Lower leg skin (tissue), 4 donors: ENCODE measurements at regions not wholly inside any gene's neighbourhood (a gene's known extent, or its start where the extent isn't known, plus 50 kb on each side); places are given as distances from the start of the nearest gene placed in this dataset.

Source experiments
- DNase-seq, 2 donors: peaks; one replicate each; pipeline ENCODE4 v3.0.0-alpha.2; 2019; ENCODE audit warnings: low spot score in 2 of 2
- H3K4me3 ChIP-seq: fragments of 200-600 bp; sonication (generic); 2 replicates; pipeline ENCODE4 v1.5.1; 2017; ENCODE audit warnings: mild to moderate bottlenecking, low read depth; ENCODE audit not compliant: poor library complexity, severe bottlenecking
- POLR2A ChIP-seq, 2 donors: fragments of 450-650 bp; IDR thresholded peaks; one replicate each; pipeline ENCODE4 v1.6.1; 2016 to 2017; ENCODE audit warnings: antibody characterized with exemption in 2 of 2, mild to moderate bottlenecking in 1 of 2, moderate library complexity in 1 of 2
- WGBS, 2 donors: methylation state at CpG; one replicate each; pipeline ENCODE4 v1.1.5; 2018; 5-methylcytosine and 5-hydroxymethylcytosine counted together
- intact Hi-C: fragments of 100-400 bp; cut with DNase I; formaldehyde crosslinking; loops from one replicate; pipeline ENCODE4 v1.15.0; 2023; ENCODE audit warnings: low total_unique reads
- TF ChIP-seq, protein P1 (sequence below), 3 donors: fragments of 450-650 bp; IDR thresholded peaks; one replicate each; pipeline ENCODE4 v1.5.1; 2016; ENCODE audit warnings: antibody characterized with exemption in 3 of 3, mild to moderate bottlenecking in 3 of 3, moderate library complexity in 2 of 3

DNA sequence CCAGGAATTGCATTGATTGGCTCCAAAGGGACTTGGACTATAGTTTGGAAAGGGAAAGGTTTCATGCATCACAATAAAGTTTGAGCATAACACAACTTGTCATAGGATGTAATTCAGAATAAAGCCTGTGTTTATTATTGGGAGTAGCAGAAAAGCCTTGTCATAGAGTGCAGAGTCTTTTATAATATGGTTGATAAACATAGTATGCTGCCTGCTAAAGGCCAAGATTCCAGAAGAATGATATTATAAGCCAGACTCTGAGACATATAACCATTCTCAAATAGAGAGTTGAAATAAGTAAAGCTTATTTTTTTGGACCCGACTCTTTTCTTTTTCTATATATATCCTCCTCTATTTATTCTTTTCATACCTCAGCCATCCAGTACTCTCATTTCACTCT is 207.3 kb downstream of the LRIG3 start:
- intact Hi-C loops: no loop called here
- DNase-seq: no peak
- H3K4me3 ChIP-seq: no peak overlapping the region
- TF ChIP-seq POLR2A (IDR thresholded peaks at IDR 0.05): no peak
- TF ChIP-seq, protein P1, sequence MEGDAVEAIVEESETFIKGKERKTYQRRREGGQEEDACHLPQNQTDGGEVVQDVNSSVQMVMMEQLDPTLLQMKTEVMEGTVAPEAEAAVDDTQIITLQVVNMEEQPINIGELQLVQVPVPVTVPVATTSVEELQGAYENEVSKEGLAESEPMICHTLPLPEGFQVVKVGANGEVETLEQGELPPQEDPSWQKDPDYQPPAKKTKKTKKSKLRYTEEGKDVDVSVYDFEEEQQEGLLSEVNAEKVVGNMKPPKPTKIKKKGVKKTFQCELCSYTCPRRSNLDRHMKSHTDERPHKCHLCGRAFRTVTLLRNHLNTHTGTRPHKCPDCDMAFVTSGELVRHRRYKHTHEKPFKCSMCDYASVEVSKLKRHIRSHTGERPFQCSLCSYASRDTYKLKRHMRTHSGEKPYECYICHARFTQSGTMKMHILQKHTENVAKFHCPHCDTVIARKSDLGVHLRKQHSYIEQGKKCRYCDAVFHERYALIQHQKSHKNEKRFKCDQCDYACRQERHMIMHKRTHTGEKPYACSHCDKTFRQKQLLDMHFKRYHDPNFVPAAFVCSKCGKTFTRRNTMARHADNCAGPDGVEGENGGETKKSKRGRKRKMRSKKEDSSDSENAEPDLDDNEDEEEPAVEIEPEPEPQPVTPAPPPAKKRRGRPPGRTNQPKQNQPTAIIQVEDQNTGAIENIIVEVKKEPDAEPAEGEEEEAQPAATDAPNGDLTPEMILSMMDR (IDR thresholded peaks at IDR 0.05): no peak
- 94% methylated on average over 1 of the region's 1 CpG for WGBS, 2 donors

DNA sequence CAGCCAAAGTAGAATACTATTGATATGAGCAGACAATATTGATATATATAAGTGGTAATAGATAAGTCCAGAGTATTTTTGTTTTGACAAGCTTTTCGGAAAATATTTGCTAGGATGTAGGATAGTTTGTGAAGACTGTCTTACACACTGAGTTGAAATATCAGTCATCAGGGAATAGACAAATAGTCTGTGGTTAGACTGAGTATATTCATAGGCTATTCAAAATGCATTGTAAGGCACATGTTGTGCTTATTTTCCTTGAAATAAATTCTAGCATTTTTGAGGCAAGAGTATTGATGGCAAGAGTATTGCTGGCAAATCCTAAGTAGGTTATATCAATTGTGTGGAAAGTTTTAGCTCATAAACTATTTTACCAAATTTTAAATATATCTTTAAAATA is 201.1 kb downstream of the LRIG3 start:
- TF ChIP-seq, protein P1 (IDR thresholded peaks at IDR 0.05): no peak
- no peak for TF ChIP-seq POLR2A (IDR thresholded peaks at IDR 0.05)
- no peak for DNase-seq
- intact Hi-C loops: no loop called here
- no peak overlapping the region for H3K4me3 ChIP-seq
- 93 to 95% methylated on average over 1 of the region's 1 CpG for WGBS, 2 donors

DNA sequence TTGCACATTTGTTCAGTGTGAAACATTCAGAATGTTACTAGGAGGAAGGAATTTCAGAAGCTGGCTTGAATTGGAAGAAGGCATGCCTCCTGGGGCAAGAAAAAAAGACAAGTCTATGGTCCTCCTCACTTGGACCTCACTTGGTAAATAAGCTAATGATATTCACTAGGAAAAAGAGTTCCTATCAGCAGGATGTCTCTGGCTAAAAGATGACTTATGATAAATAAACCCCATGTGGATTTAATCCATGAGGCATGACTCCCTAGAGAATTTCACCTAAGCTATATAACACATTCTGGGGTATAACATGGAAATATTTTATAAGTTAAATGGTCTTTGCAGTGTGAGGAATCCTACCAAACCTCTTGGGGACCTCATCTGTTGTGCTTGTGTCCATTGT is 199.9 kb downstream of the LRIG3 start:
- no peak overlapping the region for H3K4me3 ChIP-seq
- intact Hi-C loops: no loop called here
- no peak for TF ChIP-seq POLR2A (IDR thresholded peaks at IDR 0.05)
- TF ChIP-seq, protein P1 (IDR thresholded peaks at IDR 0.05): no peak
- no peak for DNase-seq

DNA sequence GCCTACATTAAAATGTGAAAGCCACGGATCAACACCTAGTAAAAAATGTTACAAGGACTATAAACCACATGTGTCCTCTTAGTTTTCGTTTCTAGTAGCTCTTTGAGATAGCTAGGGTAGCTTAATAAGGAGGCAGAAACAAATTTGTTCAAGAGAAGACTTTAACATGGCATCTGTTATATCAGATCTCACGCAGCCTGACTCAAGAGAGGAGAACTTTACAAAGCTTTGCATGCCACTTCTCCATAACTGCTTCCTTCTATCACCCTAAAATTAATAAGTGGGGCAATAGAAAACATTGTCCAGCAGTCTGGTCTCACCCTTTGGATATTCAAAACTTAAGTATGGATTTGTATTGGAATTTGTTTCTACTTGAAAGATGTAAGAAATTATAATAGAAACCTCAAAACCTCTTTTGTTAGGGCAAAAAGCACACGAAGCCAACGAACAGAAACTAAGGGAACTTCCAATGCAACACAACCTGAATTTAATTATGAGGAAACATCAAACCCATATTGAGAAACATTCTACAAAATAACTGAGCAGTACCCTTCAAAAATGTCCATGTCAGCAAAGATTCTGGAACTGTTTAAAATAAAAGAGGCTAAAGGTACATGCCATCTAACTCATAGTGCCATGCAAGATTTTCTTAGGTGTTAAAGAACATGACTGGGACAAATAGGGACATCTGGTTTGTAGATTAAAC is 194.8 kb downstream of the LRIG3 start:
- H3K4me3 ChIP-seq: no peak overlapping the region
- TF ChIP-seq POLR2A (IDR thresholded peaks at IDR 0.05): no peak
- TF ChIP-seq, protein P1 (IDR thresholded peaks at IDR 0.05): no peak
- no peak for DNase-seq
- 57 to 68% methylated on average over 5 of the region's 5 CpGs for WGBS, 2 donors
- intact Hi-C loops: no loop called here

DNA sequence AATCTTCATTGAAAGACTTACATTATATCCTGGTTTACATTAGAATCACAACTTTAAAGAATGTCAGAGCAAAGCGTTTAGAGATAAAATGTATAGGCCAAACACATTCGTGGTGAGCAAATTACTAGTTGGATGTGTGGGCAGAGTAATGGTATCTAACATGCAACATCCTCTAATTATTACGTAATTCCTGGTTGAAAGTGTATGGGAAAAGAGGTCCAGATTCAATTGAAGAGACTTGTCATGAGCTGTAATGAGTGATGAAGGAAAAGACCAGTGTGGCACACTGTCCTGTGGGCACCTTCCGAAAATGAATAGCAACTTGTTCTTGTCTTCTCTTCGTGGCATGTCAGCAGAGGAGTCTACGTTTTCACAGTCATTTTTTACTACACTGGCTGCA is 192.8 kb downstream of the LRIG3 start:
- no peak for DNase-seq
- intact Hi-C loops: no loop called here
- WGBS, 2 donors: 66% methylated on average over 6 of the region's 6 CpGs
- TF ChIP-seq, protein P1 (IDR thresholded peaks at IDR 0.05): no peak
- TF ChIP-seq POLR2A (IDR thresholded peaks at IDR 0.05): no peak
- H3K4me3 ChIP-seq: no peak overlapping the region

DNA sequence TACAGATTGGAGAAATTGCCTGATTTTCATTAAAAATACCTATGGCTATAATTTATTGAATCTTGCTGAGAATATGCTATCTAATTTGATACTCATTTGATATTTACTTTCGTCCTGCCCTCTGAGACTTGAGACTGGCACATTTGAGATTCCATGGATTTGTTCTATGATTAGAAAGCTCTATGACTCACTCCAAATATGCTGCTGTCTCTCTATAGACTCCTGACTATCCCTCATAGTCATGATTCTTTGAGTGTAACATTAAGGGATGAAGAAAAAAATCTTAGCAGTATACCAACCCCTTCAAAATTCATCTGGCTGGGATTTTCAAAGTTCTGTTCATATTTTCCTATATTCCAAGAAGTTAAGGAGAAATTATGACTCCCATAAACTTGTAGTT is 191.9 kb downstream of the LRIG3 start:
- TF ChIP-seq, protein P1 (IDR thresholded peaks at IDR 0.05): no peak
- no peak for TF ChIP-seq POLR2A (IDR thresholded peaks at IDR 0.05)
- intact Hi-C loops: no loop called here
- 48 to 57% methylated on average over 1 of the region's 1 CpG for WGBS, 2 donors

More for the DNA sequence above, 191.9 kb downstream of the LRIG3 start:
- no peak overlapping the region for H3K4me3 ChIP-seq
- no peak for DNase-seq
